SU-DHL-6 (cell line): ENCODE measurements at regions not wholly inside any gene's neighbourhood (a gene's known extent, or its start where the extent isn't known, plus 50 kb on each side); places are given as distances from the start of the nearest gene placed in this dataset.
"Not testable (repeated sequence)": the region's sequence is repeated elsewhere in the genome, so short reads cannot be mapped to it uniquely, and the experiment has no call there.

ENCODE experiments used
- CTCF ChIP-seq: fragments of 200-600 bp; sonication (generic); IDR thresholded peaks from one replicate; pipeline ENCODE4 v1.5.1; 2017; ENCODE audit warnings: antibody characterized with exemption, mild to moderate bottlenecking, low read length, moderate library complexity; ENCODE audit not compliant: insufficient read depth, poor library complexity, severe bottlenecking
- EZH2phosphoT487 ChIP-seq: fragments of 200-600 bp; sonication (generic), shearing (Covaris generic); conservative IDR thresholded peaks from 2 replicates; pipeline ENCODE4 v1.6.1; 2018; ENCODE audit warnings: mild to moderate bottlenecking, antibody characterized with exemption, low read length, moderate library complexity, mixed read lengths

- TF ChIP-seq CTCF, EZH2phosphoT487: not testable (repeated sequence)
These were observed 232.2 kb downstream of the PARM1 start for GRCh38 chr4:75165100-75165499.
